ENCODE measurements at regions not wholly inside any gene's neighbourhood (a gene's known extent, or its start where the extent isn't known, plus 50 kb on each side); places are given as distances from the start of the nearest gene placed in this dataset.

- no peaks in the 10 kb centered on the region for H3K4me1 ChIP-seq (ENCODE audit: insufficient read depth)
- H3K27me3 ChIP-seq, result no peaks in the 10 kb centered on the region
- H3K36me3 ChIP-seq, result no peaks in the 10 kb centered on the region
- 78 to 82% (median 80%) methylated on average over 2 of the region's 2 CpGs for WGBS, 3 donors
- no peak overlapping the region for H3K4me3 ChIP-seq
- DNase-seq, result no peak
- no peak for TF ChIP-seq POLR2A (IDR thresholded peaks at IDR 0.05)
- no peak for TF ChIP-seq CTCF (IDR thresholded peaks at IDR 0.05)
- TF ChIP-seq EP300 (IDR thresholded peaks at IDR 0.05), result no peak
- no peaks in the 10 kb centered on the region for H3K9me3 ChIP-seq
- H3K27ac ChIP-seq, result no peak overlapping the region
- intact Hi-C loops (cut with DNase I), result no loop called here
These were observed 82.2 kb upstream of the C9orf72 start for GRCh38 chr9:27655441-27655840.

GRCh38 chr9:27659001-27659400, 85.7 kb upstream of the C9orf72 start:
- WGBS, 3 donors, result 67 to 73% (median 72%) methylated on average over 4 of the region's 4 CpGs
- intact Hi-C loops (cut with DNase I), result no loop called here

GRCh38 chr9:27659571-27659970, 86.3 kb upstream of the C9orf72 start:
- no peaks in the 10 kb centered on the region for H3K36me3 ChIP-seq
- no peaks in the 10 kb centered on the region for H3K27me3 ChIP-seq
- H3K4me3 ChIP-seq, result no peak overlapping the region
- DNase-seq, result no peak
- H3K4me1 ChIP-seq (ENCODE audit: insufficient read depth), result no peaks in the 10 kb centered on the region
- H3K27ac ChIP-seq, result no peak overlapping the region
- intact Hi-C loops (cut with DNase I), result no loop called here
- WGBS, 3 donors, result 68 to 79% (median 70%) methylated on average over 3 of the region's 3 CpGs
- TF ChIP-seq EP300 (IDR thresholded peaks at IDR 0.05), result no peak
- TF ChIP-seq CTCF (IDR thresholded peaks at IDR 0.05), result no peak
- TF ChIP-seq POLR2A (IDR thresholded peaks at IDR 0.05), result no peak
- H3K9me3 ChIP-seq, result no peaks in the 10 kb centered on the region

More at GRCh38 chr9:27659001-27659400, 85.7 kb upstream of the C9orf72 start:
- no peak for DNase-seq
- TF ChIP-seq EP300 (IDR thresholded peaks at IDR 0.05) (no peak), POLR2A (IDR thresholded peaks at IDR 0.05) (no peak), CTCF (IDR thresholded peaks at IDR 0.05) (no peak)
- Histone ChIP-seq H3K4me3 (no peak overlapping the region), H3K36me3 (no peaks in the 10 kb centered on the region), H3K9me3 (no peaks in the 10 kb centered on the region), H3K4me1 (ENCODE audit: insufficient read depth) (no peaks in the 10 kb centered on the region), H3K27ac (no peak overlapping the region), H3K27me3 (no peaks in the 10 kb centered on the region)

- Histone ChIP-seq H3K36me3 (no peaks in the 10 kb centered on the region), H3K27ac (no peak overlapping the region), H3K27me3 (no peaks in the 10 kb centered on the region), H3K4me3 (no peak overlapping the region), H3K9me3 (no peaks in the 10 kb centered on the region), H3K4me1 (ENCODE audit: insufficient read depth) (no peaks in the 10 kb centered on the region)
- no peak for TF ChIP-seq CTCF (IDR thresholded peaks at IDR 0.05)
- no peak for TF ChIP-seq POLR2A (IDR thresholded peaks at IDR 0.05)
- TF ChIP-seq EP300 (IDR thresholded peaks at IDR 0.05), result no peak
- WGBS, 3 donors, result 75 to 87% (median 76%) methylated on average over 4 of the region's 4 CpGs
- DNase-seq, result no peak
- intact Hi-C loops (cut with DNase I), result no loop called here
These were observed 86.9 kb upstream of the C9orf72 start for GRCh38 chr9:27660148-27660547.

GRCh38 chr9:27663526-27663925, 90.2 kb upstream of the C9orf72 start:
- no peaks in the 10 kb centered on the region for H3K27me3 ChIP-seq
- no peaks in the 10 kb centered on the region for H3K4me1 ChIP-seq (ENCODE audit: insufficient read depth)
- intact Hi-C loops (cut with DNase I), result no loop called here
- WGBS, 3 donors, result 71 to 82% (median 79%) methylated on average over 5 of the region's 5 CpGs
- H3K4me3 ChIP-seq, result no peak overlapping the region
- TF ChIP-seq POLR2A (IDR thresholded peaks at IDR 0.05) (no peak), CTCF (IDR thresholded peaks at IDR 0.05) (no peak), EP300 (IDR thresholded peaks at IDR 0.05) (no peak)
- no peak overlapping the region for H3K27ac ChIP-seq
- no peaks in the 10 kb centered on the region for H3K36me3 ChIP-seq
- no peaks in the 10 kb centered on the region for H3K9me3 ChIP-seq
- DNase-seq, result no peak

Data from ovary (tissue), 7 donors.